ENCODE measurements at regions not wholly inside any gene's neighbourhood (a gene's known extent, or its start where the extent isn't known, plus 50 kb on each side); places are given as distances from the start of the nearest gene placed in this dataset.

- no peaks in the 10 kb centered on the region for H3K79me2 ChIP-seq (ENCODE audit: low read length)
- ChIA-PET POLR2A (ENCODE audit: unreplicated experiment) (no interaction called here), CTCF (no interaction called here)
- no peaks in the 10 kb centered on the region for H3K4me1 ChIP-seq (ENCODE audit: insufficient read depth, low read length)
- BruUV-seq (replicated peaks): no TSS peak
- H3K27ac ChIP-seq (ENCODE audit: low read length): no peak overlapping the region
- H3K9me2 ChIP-seq (replicated peaks; ENCODE audit: low read length): no peaks in the 10 kb centered on the region
- H3K9me3 ChIP-seq (ENCODE audit: low read length): no peaks in the 10 kb centered on the region
- H3K27me3 ChIP-seq (ENCODE audit: low read length): no peaks in the 10 kb centered on the region
- no peaks in the 10 kb centered on the region for H4K20me1 ChIP-seq (ENCODE audit: low read length)
- TF ChIP-seq EZH2 (IDR thresholded peaks at IDR 0.05; ENCODE audit: low read length, unreplicated experiment) (no peak), EZH2phosphoT487 (IDR thresholded peaks at IDR 0.05; ENCODE audit: borderline replicate concordance, low read length) (no peak), CTCF (conservative IDR thresholded peaks at IDR 0.05; ENCODE audit: low read depth, low read length) (no peak)
- no peaks in the 10 kb centered on the region for H3F3A ChIP-seq (ENCODE audit: low read length, unreplicated experiment)
- no peak overlapping the region for H3K4me3 ChIP-seq (ENCODE audit: low read length)
- intact Hi-C loops (cut with micrococcal nuclease): no loop called here
- H2AFZ ChIP-seq (ENCODE audit: low read length): no peak overlapping the region
- no peaks in the 10 kb centered on the region for H3K36me3 ChIP-seq (ENCODE audit: low read depth, low read length)
- DNase-seq (no peak), ATAC-seq (no peak)
- no peak overlapping the region for H3K9ac ChIP-seq (ENCODE audit: low read length)
- no peak overlapping the region for H3K4me2 ChIP-seq (ENCODE audit: low read length)
Measured at GRCh38 chr11:80613655-80614054, 1172.8 kb upstream of the TENM4 start.

- CTCF ChIA-PET: no interaction called here
- Histone ChIP-seq H3K36me3 (ENCODE audit: low read depth, low read length) (no peaks in the 10 kb centered on the region), H3K9me3 (ENCODE audit: low read length) (no peaks in the 10 kb centered on the region), H3K27me3 (ENCODE audit: low read length) (no peaks in the 10 kb centered on the region), H4K20me1 (ENCODE audit: low read length) (no peaks in the 10 kb centered on the region), H2AFZ (ENCODE audit: low read length) (no peak overlapping the region), H3K4me3 (ENCODE audit: low read length) (no peak overlapping the region), H3K4me1 (ENCODE audit: insufficient read depth, low read length) (no peaks in the 10 kb centered on the region), H3K79me2 (ENCODE audit: low read length) (no peaks in the 10 kb centered on the region), H3F3A (ENCODE audit: low read length, unreplicated experiment) (no peaks in the 10 kb centered on the region), H3K9me2 (replicated peaks; ENCODE audit: low read length) (no peaks in the 10 kb centered on the region), H3K9ac (ENCODE audit: low read length) (no peak overlapping the region), H3K4me2 (ENCODE audit: low read length) (no peak overlapping the region), H3K27ac (ENCODE audit: low read length) (no peak overlapping the region)
- DNase-seq (no peak), ATAC-seq (no peak)
- no TSS peak for BruUV-seq (replicated peaks)
- POLR2A ChIA-PET (ENCODE audit: unreplicated experiment): no interaction called here
- intact Hi-C loops (cut with micrococcal nuclease): no loop called here
- TF ChIP-seq EZH2 (IDR thresholded peaks at IDR 0.05; ENCODE audit: low read length, unreplicated experiment) (no peak), EZH2phosphoT487 (IDR thresholded peaks at IDR 0.05; ENCODE audit: borderline replicate concordance, low read length) (no peak), CTCF (conservative IDR thresholded peaks at IDR 0.05; ENCODE audit: low read depth, low read length) (no peak)
Measured at GRCh38 chr11:80610516-80610915, 1169.7 kb upstream of the TENM4 start.

- ATAC-seq (no peak), DNase-seq (no peak)
- no TSS peak for BruUV-seq (replicated peaks)
- Histone ChIP-seq H3K4me3 (ENCODE audit: low read length) (no peak overlapping the region), H3K27ac (ENCODE audit: low read length) (no peak overlapping the region), H3K4me1 (ENCODE audit: insufficient read depth, low read length) (no peaks in the 10 kb centered on the region), H2AFZ (ENCODE audit: low read length) (no peak overlapping the region), H3K36me3 (ENCODE audit: low read depth, low read length) (no peaks in the 10 kb centered on the region), H3K79me2 (ENCODE audit: low read length) (no peaks in the 10 kb centered on the region), H3K9me3 (ENCODE audit: low read length) (0 out of 2 replicates have a peak, but pooled peaks cover 4% of the 10 kb centered on the region), H4K20me1 (ENCODE audit: low read length) (no peaks in the 10 kb centered on the region), H3K4me2 (ENCODE audit: low read length) (no peak overlapping the region), H3F3A (ENCODE audit: low read length, unreplicated experiment) (no peaks in the 10 kb centered on the region), H3K9ac (ENCODE audit: low read length) (no peak overlapping the region), H3K27me3 (ENCODE audit: low read length) (no peaks in the 10 kb centered on the region), H3K9me2 (replicated peaks; ENCODE audit: low read length) (no peaks in the 10 kb centered on the region)
- POLR2A ChIA-PET (ENCODE audit: unreplicated experiment): no interaction called here
- intact Hi-C loops (cut with micrococcal nuclease): no loop called here
- CTCF ChIA-PET: no interaction called here
- TF ChIP-seq EZH2phosphoT487 (IDR thresholded peaks at IDR 0.05; ENCODE audit: borderline replicate concordance, low read length) (no peak), CTCF (conservative IDR thresholded peaks at IDR 0.05; ENCODE audit: low read depth, low read length) (no peak), EZH2 (IDR thresholded peaks at IDR 0.05; ENCODE audit: low read length, unreplicated experiment) (no peak)
Measured at GRCh38 chr11:80603472-80603871, 1162.6 kb upstream of the TENM4 start.

All from PC-3 (cell line).